CD4-positive, alpha-beta T cell treated with Interleukin-6 at 100 ng/mL for 8 hours (primary cell): ENCODE measurements at regions not wholly inside any gene's neighbourhood (a gene's known extent, or its start where the extent isn't known, plus 50 kb on each side); places are given as distances from the start of the nearest gene placed in this dataset.
A peak's percentile ranks its signal among the peaks of the same experiment; 100 is the strongest.
"Not testable (repeated sequence)": the region's sequence is repeated elsewhere in the genome, so short reads cannot be mapped to it uniquely, and the experiment has no call there.

Experiments
- DNase-seq: peaks from one replicate; pipeline ENCODE4 v3.0.0-alpha.2; 2020; ENCODE audit warnings: mixed read lengths, low spot score

- no peak for DNase-seq
These were observed 238.2 kb downstream of the NRIP1 start for GRCh38 chr21:14826630-14827029.

- no peak for DNase-seq
These were observed 239.3 kb downstream of the NRIP1 start for GRCh38 chr21:14825514-14825974.

GRCh38 chr21:14824126-14824525 is 240.7 kb downstream of the NRIP1 start:
- no peak for DNase-seq

- no peak for DNase-seq
These were observed 247.5 kb downstream of the NRIP1 start for GRCh38 chr21:14817311-14817710.

- DNase-seq: no peak
These were observed 249.8 kb downstream of the NRIP1 start for GRCh38 chr21:14814991-14815390.

GRCh38 chr21:14814282-14814681 is 250.5 kb downstream of the NRIP1 start:
- DNase-seq: no peak

GRCh38 chr21:14804170-14804569 is 258.1 kb upstream of the SAMSN1 start:
- not testable (repeated sequence) for DNase-seq

GRCh38 chr21:14797543-14797942 is 251.4 kb upstream of the SAMSN1 start:
- DNase-seq: no peak

- no peak for DNase-seq
These were observed 241.2 kb upstream of the SAMSN1 start for GRCh38 chr21:14787312-14787711.

- no peak for DNase-seq
These were observed 239.6 kb upstream of the SAMSN1 start for GRCh38 chr21:14785679-14786078.

GRCh38 chr21:14773777-14774345 is 227.7 kb upstream of the SAMSN1 start:
- peak; percentile 48 for DNase-seq

- no peak for DNase-seq
These were observed 225.5 kb upstream of the SAMSN1 start for GRCh38 chr21:14771593-14771992.

- DNase-seq: no peak
These were observed 221.9 kb upstream of the SAMSN1 start for GRCh38 chr21:14768042-14768441.

GRCh38 chr21:14767192-14767852 is 221.2 kb upstream of the SAMSN1 start:
- DNase-seq: no peak

GRCh38 chr21:14766241-14766640 is 220.1 kb upstream of the SAMSN1 start:
- no peak for DNase-seq

- no peak for DNase-seq
These were observed 217.6 kb upstream of the SAMSN1 start for GRCh38 chr21:14763695-14764064.

GRCh38 chr21:14762734-14763694 is 216.9 kb upstream of the SAMSN1 start:
- peak; percentile 11 for DNase-seq

GRCh38 chr21:14762327-14762726 is 216.2 kb upstream of the SAMSN1 start:
- DNase-seq: no peak

GRCh38 chr21:14759285-14759684 is 213.2 kb upstream of the SAMSN1 start:
- no peak for DNase-seq

- no peak for DNase-seq
These were observed 212.7 kb upstream of the SAMSN1 start for GRCh38 chr21:14758849-14759248.

GRCh38 chr21:14757533-14758327 is 211.6 kb upstream of the SAMSN1 start:
- DNase-seq: no peak

GRCh38 chr21:14755086-14755485 is 209.0 kb upstream of the SAMSN1 start:
- no peak for DNase-seq
